H1 (cell line): ENCODE measurements at regions not wholly inside any gene's neighbourhood (a gene's known extent, or its start where the extent isn't known, plus 50 kb on each side); places are given as distances from the start of the nearest gene placed in this dataset.
A peak's percentile ranks its signal among the peaks of the same experiment; 100 is the strongest.
"Not testable (repeated sequence)": the region's sequence is repeated elsewhere in the genome, so short reads cannot be mapped to it uniquely, and the experiment has no call there.

Source experiments
- CTCF ChIA-PET: fragments of 300-600 bp; sonication (Branson Sonifier 250); formaldehyde crosslinking; loops from one replicate; lab custom pipeline; 2021; ENCODE audit not compliant: partially characterized antibody; lab: Charles Lee
- POLR2A ChIA-PET: fragments of 300-600 bp; sonication (Branson Sonifier 250); formaldehyde crosslinking; loops from one replicate; lab custom pipeline; 2021; ENCODE audit warnings: inconsistent platforms; ENCODE audit not compliant: partially characterized antibody; lab: Charles Lee
- DNase-seq, 2 experiments: peaks; one replicate each; pipeline versions ENCODE4 v3.0.0 to v3.0.0-alpha.2; 2010 to 2022; ENCODE audit warnings: low spot score in 2 of 2, low read depth in 1 of 2, mixed read lengths in 1 of 2
- FAIRE-seq: peaks from 2 replicates; lab custom pipeline; 2011; peaks lifted over from hg19 to GRCh38; lab: Jason Lieb, UNC
- H2AFZ ChIP-seq: 2 replicates; pipeline ENCODE4 v1.8.1; 2012; ENCODE audit warnings: low read length, inconsistent platforms
- H2AK5ac ChIP-seq: 2 replicates; pipeline ENCODE4 v1.6.1; 2013; ENCODE audit warnings: low read depth, low read length
- H2BK120ac ChIP-seq: replicated peaks from 2 replicates; pipeline ENCODE3; 2013; ENCODE audit warnings: low read depth, low read length, inconsistent platforms
- H2BK12ac ChIP-seq: 2 replicates; pipeline ENCODE4 v1.6.1; 2013; ENCODE audit warnings: low read depth, low read length
- H2BK15ac ChIP-seq: 2 replicates; pipeline ENCODE4 v1.6.1; 2013; ENCODE audit warnings: low read length
- H2BK20ac ChIP-seq: 2 replicates; pipeline ENCODE4 v1.6.1; 2013; ENCODE audit warnings: low read length
- H2BK5ac ChIP-seq: 2 replicates; pipeline ENCODE4 v1.6.1; 2013; ENCODE audit warnings: low read depth, low read length
- H3K14ac ChIP-seq: 2 replicates; pipeline ENCODE4 v1.6.1; 2013; ENCODE audit warnings: inconsistent platforms; ENCODE audit not compliant: insufficient read length
- H3K18ac ChIP-seq: 2 replicates; pipeline ENCODE4 v1.6.1; 2013; ENCODE audit warnings: low read length; ENCODE audit errors: extremely low read depth
- H3K23ac ChIP-seq: 2 replicates; pipeline ENCODE4 v1.6.1; 2013; ENCODE audit warnings: inconsistent platforms; ENCODE audit not compliant: insufficient read length
- H3K23me2 ChIP-seq: 2 replicates; pipeline ENCODE4 v1.6.1; 2013; ENCODE audit warnings: low read depth, low read length
- H3K27ac ChIP-seq: 2 replicates; pipeline ENCODE4 v1.6.1; 2011; ENCODE audit warnings: low read depth, low read length, inconsistent platforms
- H3K27me3 ChIP-seq, 4 experiments: replicated peaks in 1 of 4; 1 replicate in 1 of 4; 2 replicates in 3 of 4; pipeline versions ENCODE4 v1.6.1 to v1.8.1; 2011 to 2013; ENCODE audit warnings: low read length in 3 of 4, mild to moderate bottlenecking in 3 of 4, inconsistent platforms in 2 of 4, mixed read lengths in 2 of 4, moderate library complexity in 1 of 4; ENCODE audit not compliant: control insufficient read depth in 3 of 4, insufficient read depth in 3 of 4; ENCODE audit errors: extremely low read depth in 1 of 4
- H3K36me3 ChIP-seq, 4 experiments: 2 replicates each; pipeline versions ENCODE4 v1.6.1 to v1.8.1; 2011 to 2013; ENCODE audit warnings: mild to moderate bottlenecking in 4 of 4, low read length in 3 of 4, moderate library complexity in 2 of 4, control low read depth in 1 of 4, inconsistent platforms in 1 of 4; ENCODE audit not compliant: insufficient read depth in 4 of 4, control insufficient read depth in 2 of 4
- H3K4ac ChIP-seq: replicated peaks from 2 replicates; pipeline ENCODE3; 2013; ENCODE audit warnings: low read length, low read depth, mixed read lengths, inconsistent platforms; ENCODE audit not compliant: insufficient read length
- H3K4me1 ChIP-seq, 4 experiments: replicated peaks in 1 of 4; 1 replicate in 1 of 4; 2 replicates in 3 of 4; pipeline versions ENCODE4 v1.6.1 to v1.8.1; 2011 to 2013; ENCODE audit warnings: low read length in 3 of 4, inconsistent platforms in 2 of 4, mixed read lengths in 1 of 4; ENCODE audit not compliant: insufficient read depth in 4 of 4, control insufficient read depth in 3 of 4
- H3K4me2 ChIP-seq, 2 experiments: 2 replicates each; pipeline versions ENCODE4 v1.6.1 to v1.8.1; 2011 to 2013; ENCODE audit warnings: low read depth in 2 of 2, low read length in 2 of 2, control low read depth in 1 of 2, inconsistent platforms in 1 of 2, mild to moderate bottlenecking in 1 of 2; ENCODE audit not compliant: insufficient read depth in 1 of 2
- H3K4me3 ChIP-seq, 4 experiments: fragments of 200-600, 300-600 bp in 1 of 4; sonication (generic), shearing (Covaris generic), sonication (Bioruptor Twin) in 1 of 4; 2 replicates each; pipeline versions ENCODE4 v1.5.1 to v1.8.1; 2011 to 2016; ENCODE audit warnings: low read length in 4 of 4, low read depth in 3 of 4, control low read depth in 2 of 4, inconsistent platforms in 2 of 4, mild to moderate bottlenecking in 2 of 4, mixed read lengths in 1 of 4, moderate library complexity in 1 of 4; ENCODE audit not compliant: insufficient read depth in 2 of 4; ENCODE audit errors: extremely low read depth in 1 of 4
- H3K56ac ChIP-seq: replicated peaks from 2 replicates; pipeline ENCODE3; 2013; ENCODE audit warnings: low read depth, mild to moderate bottlenecking, mixed read lengths, low read length, inconsistent platforms; ENCODE audit not compliant: insufficient read length
- H3K79me1 ChIP-seq: 2 replicates; pipeline ENCODE4 v1.6.1; 2013; ENCODE audit warnings: low read depth, low read length, control low read depth
- H3K79me2 ChIP-seq, 2 experiments: 2 replicates each; pipeline versions ENCODE4 v1.6.1 to v1.8.1; 2012 to 2013; ENCODE audit warnings: low read length in 2 of 2, mild to moderate bottlenecking in 2 of 2, inconsistent platforms in 1 of 2; ENCODE audit not compliant: insufficient read depth in 2 of 2, control insufficient read depth in 1 of 2
- H3K9ac ChIP-seq, 4 experiments: replicated peaks in 1 of 4; 1 replicate in 1 of 4; 2 replicates in 3 of 4; pipeline versions ENCODE4 v1.6.1 to v1.8.1; 2011 to 2013; ENCODE audit warnings: low read depth in 3 of 4, low read length in 3 of 4, control low read depth in 2 of 4, mild to moderate bottlenecking in 2 of 4, moderate library complexity in 2 of 4, inconsistent platforms in 1 of 4; ENCODE audit errors: extremely low read depth in 1 of 4
- H3K9me3 ChIP-seq, 2 experiments: 2 replicates each; pipeline versions ENCODE4 v1.6.1 to v1.8.1; 2012 to 2013; ENCODE audit warnings: mild to moderate bottlenecking in 2 of 2, moderate library complexity in 2 of 2, control low read depth in 1 of 2, inconsistent platforms in 1 of 2, low read depth in 1 of 2, low read length in 1 of 2, mixed read lengths in 1 of 2; ENCODE audit not compliant: insufficient read depth in 2 of 2
- H4K20me1 ChIP-seq, 2 experiments: replicated peaks in 1 of 2; 2 replicates each; pipeline versions ENCODE3 to v1.8.1; 2011 to 2013; ENCODE audit warnings: inconsistent platforms in 2 of 2, low read length in 2 of 2, mild to moderate bottlenecking in 1 of 2; ENCODE audit not compliant: insufficient read depth in 2 of 2, control insufficient read depth in 1 of 2
- H4K5ac ChIP-seq: 2 replicates; pipeline ENCODE4 v1.6.1; 2013; ENCODE audit warnings: low read length, low read depth, mixed read lengths, inconsistent platforms; ENCODE audit not compliant: insufficient read length
- H4K8ac ChIP-seq: 2 replicates; pipeline ENCODE4 v1.8.0; 2013; ENCODE audit warnings: mild to moderate bottlenecking, moderate library complexity, low read length, inconsistent platforms; ENCODE audit not compliant: insufficient read depth; ENCODE audit errors: extremely low read depth
- H4K91ac ChIP-seq: replicated peaks from 2 replicates; pipeline ENCODE3; 2013; ENCODE audit warnings: low read length, mixed read lengths, inconsistent platforms; ENCODE audit not compliant: insufficient read length
- RAD21 ChIP-seq, 2 experiments: IDR thresholded peaks in 1 of 2; conservative IDR thresholded peaks in 1 of 2; 2 replicates each; pipeline ENCODE4 v1.6.1; 2011; ENCODE audit warnings: low read depth in 2 of 2, low read length in 2 of 2, improper control_type of control experiment in 1 of 2, inconsistent platforms in 1 of 2, mild to moderate bottlenecking in 1 of 2, moderate library complexity in 1 of 2
- YY1 ChIP-seq: IDR thresholded peaks from 2 replicates; pipeline ENCODE4 v1.6.1; 2011; ENCODE audit warnings: low read depth, mild to moderate bottlenecking, low read length
- WGBS, 2 experiments: shearing (Covaris generic) in 1 of 2; methylation state at CpG; one replicate each; pipeline versions ENCODE4 v1.1.6 to v1.1.7; 2013 to 2015; ENCODE audit warnings: low lambda C conversion rate in 2 of 2, mixed read lengths in 2 of 2, inconsistent platforms in 1 of 2, low coverage in 1 of 2, missing lambda C conversion rate in 1 of 2; ENCODE audit not compliant: insufficient replicate concordance in 2 of 2, insufficient coverage in 1 of 2, insufficient read length in 1 of 2; ENCODE audit errors: extremely low coverage in 1 of 2, missing lambda C conversion rate in 1 of 2; 5-methylcytosine and 5-hydroxymethylcytosine counted together

GRCh38 chr1:195173753-195174152 is 1434.5 kb downstream of the KCNT2 start:
- Histone ChIP-seq H4K20me1 (no peaks in the 10 kb centered on the region), H3K14ac (no peak overlapping the region), H3K9me3 (no peaks in the 10 kb centered on the region), H3K4ac (no peak overlapping the region), H3K27ac (no peak overlapping the region), H4K91ac (no peak overlapping the region), H2AK5ac (no peak overlapping the region), H2AFZ (no peak overlapping the region), H4K5ac (no peak overlapping the region), H2BK5ac (no peak overlapping the region), H2BK120ac (no peak overlapping the region), H3K18ac (no peak overlapping the region), H2BK12ac (no peak overlapping the region), H3K23me2 (no peaks in the 10 kb centered on the region), H3K4me1 (no peaks in the 10 kb centered on the region), H3K79me1 (no peaks in the 10 kb centered on the region), H3K56ac (no peak overlapping the region), H3K23ac (no peak overlapping the region), H3K4me3 (no peak overlapping the region), H3K27me3 (no peaks in the 10 kb centered on the region), H2BK20ac (no peak overlapping the region), H4K8ac (no peak overlapping the region), H3K9ac (no peak overlapping the region), H3K4me2 (no peak overlapping the region), H3K36me3 (no peaks in the 10 kb centered on the region), H2BK15ac (no peak overlapping the region), H3K79me2 (no peaks in the 10 kb centered on the region)
- DNase-seq: no peak
- FAIRE-seq: no peak
- ChIA-PET POLR2A (no interaction called here), CTCF (interaction anchor here (0.8 to 1.0 kb wide), 4 partner anchors 9 to 13 kb away, joined by 3 read pairs; no protein-coding TSS in a partner anchor)
- TF ChIP-seq YY1 (no peak), RAD21 (IDR thresholded peaks at IDR 0.05 in 1 of 2, conservative IDR thresholded peaks at IDR 0.05 in 1 of 2; ENCODE audit: low read depth in 2 of 2, low read length in 2 of 2) (peak; percentile 4 to 8; a peak in 1 of 4 replicates)

- H2BK12ac ChIP-seq, H4K20me1 ChIP-seq, DNase-seq, H3K27ac ChIP-seq, H3K23ac ChIP-seq, H3K4me2 ChIP-seq, H4K91ac ChIP-seq, H3K4me1 ChIP-seq, H3K56ac ChIP-seq, POLR2A ChIA-PET, H2BK15ac ChIP-seq, H3K14ac ChIP-seq, H3K27me3 ChIP-seq, H3K9ac ChIP-seq, H2AFZ ChIP-seq, H3K23me2 ChIP-seq, H3K4me3 ChIP-seq, H2AK5ac ChIP-seq, H3K18ac ChIP-seq, H2BK5ac ChIP-seq, H3K9me3 ChIP-seq, H4K5ac ChIP-seq, H2BK120ac ChIP-seq, H3K79me1 ChIP-seq, H2BK20ac ChIP-seq, H3K36me3 ChIP-seq, H3K4ac ChIP-seq, H4K8ac ChIP-seq, FAIRE-seq, H3K79me2 ChIP-seq: not testable (repeated sequence)
- 94% methylated on average over 1 of the region's 1 CpG; no CpG with 5 or more reads in 1 of the 2 experiments for WGBS, 2 experiments
- CTCF ChIA-PET: interaction anchor here (0.7 kb wide), 1 partner anchor 358 kb away, joined by 3 read pairs; no protein-coding TSS in a partner anchor
Measured at GRCh38 chr1:195159795-195160194, 1448.4 kb downstream of the KCNT2 start.
